NT2/D1 (cell line): ENCODE measurements at regions not wholly inside any gene's neighbourhood (a gene's known extent, or its start where the extent isn't known, plus 50 kb on each side); places are given as distances from the start of the nearest gene placed in this dataset.

Source experiments
- SUZ12 ChIP-seq: IDR thresholded peaks from 2 replicates; pipeline ENCODE4 v1.6.1; 2011; ENCODE audit not compliant: insufficient read length, insufficient read depth; ENCODE audit errors: extremely low read depth
- YY1 ChIP-seq: IDR thresholded peaks from 2 replicates; pipeline ENCODE4 v1.6.1; 2011; ENCODE audit not compliant: insufficient read length, insufficient read depth

DNA sequence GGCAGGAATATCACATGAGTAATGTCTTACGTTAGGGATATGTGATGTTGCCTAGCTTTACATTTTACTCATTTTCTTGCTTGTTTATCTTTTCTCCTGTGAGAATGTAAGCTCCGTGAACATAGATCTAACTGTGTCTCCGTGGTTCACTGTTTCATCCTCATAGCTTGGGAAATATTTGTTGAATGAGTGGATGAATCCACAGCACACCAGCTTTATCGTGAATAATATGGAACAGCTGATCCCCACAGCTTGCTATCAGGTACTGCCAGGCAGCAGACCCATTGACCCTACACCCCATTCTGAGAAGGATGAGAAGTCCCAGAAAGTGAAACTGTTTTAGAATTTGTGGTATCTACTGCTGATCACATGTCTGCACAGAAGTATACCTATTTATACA is 106.8 kb upstream of the FBN2 start:
- TF ChIP-seq SUZ12 (no peak), YY1 (no peak)
